ENCODE measurements at regions not wholly inside any gene's neighbourhood (a gene's known extent, or its start where the extent isn't known, plus 50 kb on each side); places are given as distances from the start of the nearest gene placed in this dataset.

DNA sequence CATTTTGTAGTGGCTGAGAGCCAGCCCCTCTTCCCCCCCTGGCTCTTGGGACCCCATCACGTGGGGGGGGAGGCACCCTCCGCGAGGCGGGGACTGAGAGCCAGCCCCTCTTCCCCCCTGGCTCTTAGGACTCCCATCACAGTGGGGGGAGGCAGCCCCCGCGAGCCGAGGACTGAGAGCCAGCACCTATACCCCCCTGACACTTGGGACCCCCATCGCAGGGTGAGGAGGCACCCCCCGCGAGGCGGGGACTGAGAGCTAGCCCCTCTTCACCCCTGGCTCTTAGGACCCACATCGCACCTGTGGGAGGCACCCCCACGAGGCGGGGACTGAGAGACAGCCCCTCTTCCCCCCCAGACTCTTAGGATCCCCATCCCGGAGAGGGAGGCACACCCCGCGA lies 2426.5 kb upstream of the PCDH20 start:
- intact Hi-C loops (cut with micrococcal nuclease): no loop called here
- DNase-seq (ENCODE audit: low read depth, low spot score): no peak

More for the DNA sequence above, 2426.5 kb upstream of the PCDH20 start:
- no peak overlapping the region for H3K4me3 ChIP-seq (replicated peaks in 1 of 3; ENCODE audit: insufficient read depth in 1 of 3, low read depth in 1 of 3, low read length in 3 of 3)
- POLR2A ChIA-PET: no interaction called here
- no peak overlapping the region for H2AFZ ChIP-seq (ENCODE audit: low read depth, low read length)
- FAIRE-seq: no peak
- no peaks in the 10 kb centered on the region for H3K36me3 ChIP-seq (ENCODE audit: control insufficient read depth in 2 of 2, extremely low read depth in 1 of 2, insufficient read depth in 2 of 2, low read length in 2 of 2)
- no TSS peak for BruUV-seq (replicated peaks)
- no peaks in the 10 kb centered on the region for H3K4me1 ChIP-seq (ENCODE audit: control insufficient read depth, extremely low read depth, insufficient read depth, low read length)
- TF ChIP-seq JUN (IDR thresholded peaks at IDR 0.05; ENCODE audit: borderline replicate concordance, insufficient read depth, insufficient read length, low read depth) (no peak), GATA2 (IDR thresholded peaks at IDR 0.05; ENCODE audit: insufficient read depth, insufficient read length, low read depth, low read length) (no peak), FOS (IDR thresholded peaks at IDR 0.05; ENCODE audit: borderline replicate concordance, insufficient read depth, low read length) (no peak), EZH2 (IDR thresholded peaks at IDR 0.05; ENCODE audit: borderline replicate concordance, low read depth, low read length, severe bottlenecking) (no peak), POLR2A (IDR thresholded peaks at IDR 0.05; ENCODE audit: low read depth, low read length) (no peak), MYC (IDR thresholded peaks at IDR 0.05; ENCODE audit: low read depth, low read length) (no peak)
- TF ChIP-seq, protein P1, sequence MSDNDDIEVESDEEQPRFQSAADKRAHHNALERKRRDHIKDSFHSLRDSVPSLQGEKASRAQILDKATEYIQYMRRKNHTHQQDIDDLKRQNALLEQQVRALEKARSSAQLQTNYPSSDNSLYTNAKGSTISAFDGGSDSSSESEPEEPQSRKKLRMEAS (IDR thresholded peaks at IDR 0.05; ENCODE audit: insufficient read depth, insufficient read length): no peak
- TF ChIP-seq, protein P2, sequence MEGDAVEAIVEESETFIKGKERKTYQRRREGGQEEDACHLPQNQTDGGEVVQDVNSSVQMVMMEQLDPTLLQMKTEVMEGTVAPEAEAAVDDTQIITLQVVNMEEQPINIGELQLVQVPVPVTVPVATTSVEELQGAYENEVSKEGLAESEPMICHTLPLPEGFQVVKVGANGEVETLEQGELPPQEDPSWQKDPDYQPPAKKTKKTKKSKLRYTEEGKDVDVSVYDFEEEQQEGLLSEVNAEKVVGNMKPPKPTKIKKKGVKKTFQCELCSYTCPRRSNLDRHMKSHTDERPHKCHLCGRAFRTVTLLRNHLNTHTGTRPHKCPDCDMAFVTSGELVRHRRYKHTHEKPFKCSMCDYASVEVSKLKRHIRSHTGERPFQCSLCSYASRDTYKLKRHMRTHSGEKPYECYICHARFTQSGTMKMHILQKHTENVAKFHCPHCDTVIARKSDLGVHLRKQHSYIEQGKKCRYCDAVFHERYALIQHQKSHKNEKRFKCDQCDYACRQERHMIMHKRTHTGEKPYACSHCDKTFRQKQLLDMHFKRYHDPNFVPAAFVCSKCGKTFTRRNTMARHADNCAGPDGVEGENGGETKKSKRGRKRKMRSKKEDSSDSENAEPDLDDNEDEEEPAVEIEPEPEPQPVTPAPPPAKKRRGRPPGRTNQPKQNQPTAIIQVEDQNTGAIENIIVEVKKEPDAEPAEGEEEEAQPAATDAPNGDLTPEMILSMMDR (IDR thresholded peaks at IDR 0.05; ENCODE audit: extremely low read depth in 1 of 2, insufficient read depth in 1 of 2, low read depth in 1 of 2, low read length in 2 of 2): no peak
- H3K27ac ChIP-seq (ENCODE audit: insufficient read depth, low read depth, low read length): no peak overlapping the region
- no peaks in the 10 kb centered on the region for H3K27me3 ChIP-seq (ENCODE audit: control insufficient read depth in 2 of 2, insufficient read depth in 2 of 2, low read length in 2 of 2)
- H3K9ac ChIP-seq (replicated peaks; ENCODE audit: extremely low read depth, insufficient read depth, low read length): no peak overlapping the region
- H3K9me3 ChIP-seq (replicated peaks; ENCODE audit: control insufficient read depth, insufficient read depth, low read length): no peaks in the 10 kb centered on the region
- H3K9me1 ChIP-seq (replicated peaks; ENCODE audit: control insufficient read depth, extremely low read depth, insufficient read depth, low read length): no peaks in the 10 kb centered on the region
- dilution Hi-C loops (cut with MboI; ENCODE audit: extremely low pct_ligation_motif_present, low sequenced_read_pairs): no loop called here
- CTCF ChIA-PET: no interaction called here
- no peaks in the 10 kb centered on the region for H3K79me2 ChIP-seq (ENCODE audit: control insufficient read depth, insufficient read depth, low read length)
- no peaks in the 10 kb centered on the region for H4K20me1 ChIP-seq (replicated peaks; ENCODE audit: control insufficient read depth, extremely low read depth, insufficient read depth, low read length)
- H3K4me2 ChIP-seq (ENCODE audit: insufficient read depth, low read length): no peak overlapping the region

All from endothelial cell of umbilical vein (primary cell).